Peyer's patch (tissue), 4 donors: ENCODE measurements at regions not wholly inside any gene's neighbourhood (a gene's known extent, or its start where the extent isn't known, plus 50 kb on each side); places are given as distances from the start of the nearest gene placed in this dataset.

Experiments
- POLR2A ChIP-seq, 2 donors: fragments of 450-650 bp; IDR thresholded peaks; one replicate each; pipeline ENCODE4 v1.5.1; 2017; ENCODE audit warnings: antibody characterized with exemption in 2 of 2, mild to moderate bottlenecking in 2 of 2, moderate library complexity in 2 of 2
- TF ChIP-seq, protein P1 (sequence below), 6 experiments: fragments of 450-650 bp in 4 of 6; fragments of 200-600 bp in 2 of 6; sonication (generic) in 1 of 6; IDR thresholded peaks; one replicate each; pipeline ENCODE4 v1.5.1; 2017 to 2019; ENCODE audit warnings: antibody characterized with exemption in 6 of 6, mild to moderate bottlenecking in 3 of 6, moderate library complexity in 1 of 6

- TF ChIP-seq, protein P1, sequence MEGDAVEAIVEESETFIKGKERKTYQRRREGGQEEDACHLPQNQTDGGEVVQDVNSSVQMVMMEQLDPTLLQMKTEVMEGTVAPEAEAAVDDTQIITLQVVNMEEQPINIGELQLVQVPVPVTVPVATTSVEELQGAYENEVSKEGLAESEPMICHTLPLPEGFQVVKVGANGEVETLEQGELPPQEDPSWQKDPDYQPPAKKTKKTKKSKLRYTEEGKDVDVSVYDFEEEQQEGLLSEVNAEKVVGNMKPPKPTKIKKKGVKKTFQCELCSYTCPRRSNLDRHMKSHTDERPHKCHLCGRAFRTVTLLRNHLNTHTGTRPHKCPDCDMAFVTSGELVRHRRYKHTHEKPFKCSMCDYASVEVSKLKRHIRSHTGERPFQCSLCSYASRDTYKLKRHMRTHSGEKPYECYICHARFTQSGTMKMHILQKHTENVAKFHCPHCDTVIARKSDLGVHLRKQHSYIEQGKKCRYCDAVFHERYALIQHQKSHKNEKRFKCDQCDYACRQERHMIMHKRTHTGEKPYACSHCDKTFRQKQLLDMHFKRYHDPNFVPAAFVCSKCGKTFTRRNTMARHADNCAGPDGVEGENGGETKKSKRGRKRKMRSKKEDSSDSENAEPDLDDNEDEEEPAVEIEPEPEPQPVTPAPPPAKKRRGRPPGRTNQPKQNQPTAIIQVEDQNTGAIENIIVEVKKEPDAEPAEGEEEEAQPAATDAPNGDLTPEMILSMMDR (IDR thresholded peaks at IDR 0.05) = no peak
- no peak for TF ChIP-seq POLR2A (IDR thresholded peaks at IDR 0.05)
Observed at GRCh38 chr15:97259943-97260342, 700.6 kb upstream of the ARRDC4 start.
